ENCODE measurements at regions not wholly inside any gene's neighbourhood (a gene's known extent, or its start where the extent isn't known, plus 50 kb on each side); places are given as distances from the start of the nearest gene placed in this dataset.

DNA sequence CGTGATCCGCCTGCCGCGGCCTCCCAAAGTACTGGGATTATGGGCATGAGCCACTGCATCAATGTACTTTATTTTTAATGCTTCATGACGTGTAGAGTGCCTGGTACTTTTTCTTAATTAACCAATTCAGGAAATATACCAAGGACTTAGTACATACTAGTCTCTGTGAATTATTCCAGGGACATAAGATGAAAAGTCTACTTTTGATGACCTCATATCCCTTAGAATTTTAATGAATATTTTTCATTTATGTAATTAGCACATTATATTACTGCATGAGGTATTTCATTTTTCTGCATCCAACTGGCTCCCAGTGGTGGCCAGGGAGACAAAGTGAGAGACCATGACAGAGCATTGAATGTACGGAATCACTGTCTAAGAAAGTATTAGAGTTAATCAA is 577.7 kb upstream of the NOVA1 start:
- Histone ChIP-seq H3K27ac (no peak overlapping the region), H3K9me3 (peaks cover 0 to 6% (median 0%) of the 10 kb centered on the region in 12 donors), H3K4me3 (no peak overlapping the region), H3K36me3 (no peaks in the 10 kb centered on the region), H3K27me3 (no peaks in the 10 kb centered on the region), H3K4me1 (no peaks in the 10 kb centered on the region)
- no peak for DNase-seq
- intact Hi-C loops (cut with DNase I): no loop called here
- ATAC-seq: no peak
- TF ChIP-seq POLR2A (IDR thresholded peaks at IDR 0.05) (no peak), CTCF (IDR thresholded peaks at IDR 0.05) (no peak)
- 73 to 85% (median 77%) methylated on average over 6 of the region's 6 CpGs for WGBS, 4 donors

DNA sequence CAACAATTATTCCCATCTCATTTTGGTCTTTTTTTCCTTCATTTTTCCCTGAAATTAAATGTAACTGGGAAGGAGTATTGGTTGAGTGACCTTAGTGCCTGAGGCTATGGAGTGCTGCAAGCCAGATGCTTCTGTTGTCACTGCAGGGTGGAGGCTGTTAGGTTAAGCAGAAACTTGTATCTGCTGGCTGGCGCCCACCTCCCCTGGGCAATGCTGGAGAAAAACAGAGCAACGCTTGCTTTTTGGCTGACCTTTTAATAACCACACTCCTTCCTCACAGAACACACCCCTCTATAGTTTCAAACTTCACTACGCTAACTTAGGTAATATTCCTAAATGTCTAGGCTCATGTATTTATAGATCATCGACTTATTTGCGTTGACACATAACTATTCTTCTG is 583.5 kb upstream of the NOVA1 start:
- no peaks in the 10 kb centered on the region for H3K27me3 ChIP-seq
- no peak overlapping the region for H3K4me3 ChIP-seq
- H3K9me3 ChIP-seq: no peaks in the 10 kb centered on the region
- DNase-seq (no peak), ATAC-seq (no peak)
- intact Hi-C loops (cut with DNase I): no loop called here
- 76 to 85% (median 78%) methylated on average over 5 of the region's 5 CpGs for WGBS, 4 donors
- no peaks in the 10 kb centered on the region for H3K36me3 ChIP-seq
- TF ChIP-seq POLR2A (IDR thresholded peaks at IDR 0.05): no peak
- TF ChIP-seq CTCF (IDR thresholded peaks at IDR 0.05): no peak
- no peak overlapping the region for H3K27ac ChIP-seq
- H3K4me1 ChIP-seq: no peaks in the 10 kb centered on the region

- TF ChIP-seq POLR2A (IDR thresholded peaks at IDR 0.05) (no peak), CTCF (IDR thresholded peaks at IDR 0.05) (no peak)
- intact Hi-C loops (cut with DNase I): no loop called here
These were observed 586.6 kb upstream of the NOVA1 start for GRCh38 chr14:27184427-27184826.

DNA sequence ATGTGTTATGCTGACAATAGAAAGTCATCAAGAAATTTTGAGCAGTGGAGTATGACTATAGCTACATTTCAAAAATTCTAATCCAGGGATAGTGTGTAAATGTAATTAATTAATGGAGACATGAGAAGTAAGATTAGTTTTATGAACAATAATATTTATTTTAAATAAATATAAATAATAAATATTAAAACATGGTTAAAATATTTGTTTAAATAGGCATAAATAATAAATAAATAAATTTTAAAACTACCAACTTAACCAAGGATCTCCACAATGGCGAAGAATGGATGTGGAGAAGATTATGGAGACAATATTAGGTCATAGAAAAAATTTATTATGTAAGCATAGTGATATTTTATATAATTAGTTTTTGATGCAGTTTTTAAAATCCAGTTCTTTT is 588.2 kb upstream of the NOVA1 start:
- no peaks in the 10 kb centered on the region for H3K9me3 ChIP-seq
- TF ChIP-seq CTCF (IDR thresholded peaks at IDR 0.05) (no peak), POLR2A (IDR thresholded peaks at IDR 0.05) (no peak)
- 69 to 83% (median 80%) methylated on average over 1 of the region's 1 CpG for WGBS, 4 donors
- H3K27ac ChIP-seq: no peak overlapping the region
- no peaks in the 10 kb centered on the region for H3K36me3 ChIP-seq
- H3K4me3 ChIP-seq: no peak overlapping the region
- intact Hi-C loops (cut with DNase I): no loop called here
- H3K27me3 ChIP-seq: no peaks in the 10 kb centered on the region
- ATAC-seq (no peak), DNase-seq (no peak)
- H3K4me1 ChIP-seq: no peaks in the 10 kb centered on the region

More at GRCh38 chr14:27184427-27184826, 586.6 kb upstream of the NOVA1 start:
- DNase-seq (no peak), ATAC-seq (no peak)
- Histone ChIP-seq H3K4me1 (no peaks in the 10 kb centered on the region), H3K27ac (no peak overlapping the region), H3K36me3 (no peaks in the 10 kb centered on the region), H3K27me3 (no peaks in the 10 kb centered on the region), H3K9me3 (no peaks in the 10 kb centered on the region), H3K4me3 (no peak overlapping the region)
- WGBS, 4 donors: 76 to 89% (median 81%) methylated on average over 4 of the region's 4 CpGs

Data from heart left ventricle (tissue), 16 donors.